GM23338 (cell line): ENCODE measurements at regions not wholly inside any gene's neighbourhood (a gene's known extent, or its start where the extent isn't known, plus 50 kb on each side); places are given as distances from the start of the nearest gene placed in this dataset.

Experiments
- ATAC-seq: fragments of 200-7000 bp; cut with Tn5 transposase; 3 replicates; pipeline ENCODE4 v1.9.1; 2020
- DNase-seq: peaks from one replicate; pipeline ENCODE4 v3.0.0-alpha.2; 2015; ENCODE audit warnings: low spot score
- H2AFZ ChIP-seq: fragments of 200-600 bp; sonication (generic); 2 replicates; pipeline ENCODE4 v1.8.0; 2016; ENCODE audit warnings: antibody characterized with exemption, mild to moderate bottlenecking, moderate library complexity
- H3F3A ChIP-seq: fragments of 200-600 bp; sonication (generic); replicated peaks from 2 replicates; pipeline ENCODE4 v1.8.0; 2017; ENCODE audit warnings: antibody characterized with exemption, mixed run types, low read depth
- H3K27ac ChIP-seq: fragments of 200-600 bp; sonication (generic); 2 replicates; pipeline ENCODE4 v1.6.1; 2016; ENCODE audit warnings: low read depth
- H3K27me3 ChIP-seq: fragments of 200-600 bp; sonication (generic); 2 replicates; pipeline ENCODE4 v1.8.0; 2016; ENCODE audit warnings: mild to moderate bottlenecking, mixed run types, moderate library complexity; ENCODE audit not compliant: insufficient read depth
- H3K36me3 ChIP-seq: fragments of 200-600 bp; sonication (generic); 2 replicates; pipeline ENCODE4 v1.8.0; 2016; ENCODE audit warnings: mild to moderate bottlenecking; ENCODE audit not compliant: insufficient read depth
- H3K4me1 ChIP-seq: fragments of 200-600 bp; sonication (generic); 2 replicates; pipeline ENCODE4 v1.8.0; 2016; ENCODE audit warnings: mild to moderate bottlenecking, moderate library complexity; ENCODE audit not compliant: insufficient read depth
- H3K4me2 ChIP-seq: fragments of 200-600 bp; sonication (generic); 2 replicates; pipeline ENCODE4 v1.7.1; 2017; ENCODE audit warnings: mixed run types
- H3K4me3 ChIP-seq: fragments of 200-600 bp; sonication (generic); 2 replicates; pipeline ENCODE4 v1.6.1; 2016; ENCODE audit warnings: mixed run types
- H3K79me2 ChIP-seq: fragments of 200-600 bp; sonication (generic); replicated peaks from 2 replicates; pipeline ENCODE4 v1.8.0; 2017; ENCODE audit warnings: mild to moderate bottlenecking; ENCODE audit not compliant: insufficient read depth
- H3K9me2 ChIP-seq: fragments of 200-600 bp; sonication (generic); 2 replicates; pipeline ENCODE4 v1.8.0; 2017; ENCODE audit not compliant: insufficient read depth
- H4K20me1 ChIP-seq: fragments of 200-600 bp; sonication (generic); replicated peaks from 2 replicates; pipeline ENCODE4 v1.8.0; 2017; ENCODE audit warnings: mild to moderate bottlenecking; ENCODE audit not compliant: insufficient read depth
- H3K27ac Mint-ChIP-seq: 2 replicates; pipeline ENCODE4 v1.8.0; 2020; ENCODE audit warnings: inconsistent platforms, mild to moderate bottlenecking, moderate library complexity, mixed read lengths
- H3K27me3 Mint-ChIP-seq: 3 replicates; pipeline ENCODE4 v1.8.0; 2022; ENCODE audit warnings: low read depth, mild to moderate bottlenecking, moderate library complexity, mixed read lengths, inconsistent platforms; ENCODE audit not compliant: insufficient read depth, poor library complexity
- H3K36me3 Mint-ChIP-seq: 3 replicates; pipeline ENCODE4 v1.8.0; 2021; ENCODE audit warnings: low read depth, mild to moderate bottlenecking, inconsistent platforms, moderate library complexity, mixed read lengths
- H3K4me1 Mint-ChIP-seq: 3 replicates; pipeline ENCODE4 v1.8.0; 2020; ENCODE audit warnings: mild to moderate bottlenecking, inconsistent platforms, mixed read lengths
- H3K4me3 Mint-ChIP-seq: 3 replicates; pipeline ENCODE4 v1.8.0; 2021; ENCODE audit warnings: moderate library complexity, mild to moderate bottlenecking, inconsistent platforms, mixed read lengths
- H3K9me3 Mint-ChIP-seq: 3 replicates; pipeline ENCODE4 v1.8.0; 2020; ENCODE audit warnings: moderate library complexity, mild to moderate bottlenecking, inconsistent platforms, mixed read lengths
- CREB1 ChIP-seq: fragments of 250-450 bp; sonication (Bioruptor Pico); IDR thresholded peaks from 2 replicates; pipeline ENCODE4 v1.5.0; 2020; ENCODE audit warnings: low read depth, mild to moderate bottlenecking, moderate library complexity
- CTCF ChIP-seq, 2 experiments: fragments of 200-600 bp in 1 of 2; sonication (generic) in 1 of 2; conservative IDR thresholded peaks; 2 replicates each; pipeline versions ENCODE4 v1.5.1 to v1.6.1; 2016 to 2017; ENCODE audit warnings: antibody characterized with exemption in 2 of 2, low read depth in 2 of 2, mild to moderate bottlenecking in 2 of 2, moderate library complexity in 1 of 2
- ETS1 ChIP-seq: IDR thresholded peaks from 2 replicates; pipeline ENCODE4 v1.6.1; 2016; ENCODE audit warnings: antibody characterized with exemption
- EZH2phosphoT487 ChIP-seq: fragments of 200-600 bp; sonication (generic); IDR thresholded peaks from one replicate; pipeline ENCODE4 v1.8.1; 2018; ENCODE audit warnings: antibody characterized with exemption; ENCODE audit not compliant: unreplicated experiment
- JUNB ChIP-seq: IDR thresholded peaks from one replicate; pipeline ENCODE4 v1.6.1; 2016; ENCODE audit warnings: antibody characterized with exemption; ENCODE audit not compliant: unreplicated experiment
- NANOG ChIP-seq: IDR thresholded peaks from 2 replicates; pipeline ENCODE4 v1.6.1; 2016; ENCODE audit warnings: antibody characterized with exemption, borderline replicate concordance
- POLR2AphosphoS5 ChIP-seq: IDR thresholded peaks from 2 replicates; pipeline ENCODE4 v1.6.1; 2016; ENCODE audit warnings: antibody characterized with exemption, low read depth
- REST ChIP-seq: IDR thresholded peaks from one replicate; pipeline ENCODE4 v1.6.1; 2018; ENCODE audit warnings: antibody characterized with exemption; ENCODE audit not compliant: unreplicated experiment
- ZNF114 ChIP-seq: fragments of 250-450 bp; sonication (Bioruptor Pico); IDR thresholded peaks from 2 replicates; pipeline ENCODE4 v1.5.0; 2020; ENCODE audit warnings: mild to moderate bottlenecking, moderate library complexity
- ZNF331 ChIP-seq: fragments of 250-450 bp; sonication (Bioruptor Pico); IDR thresholded peaks from 2 replicates; pipeline ENCODE4 v1.5.0; 2020; ENCODE audit warnings: low read depth, mild to moderate bottlenecking, moderate library complexity
- ZNF462 ChIP-seq: fragments of 250-450 bp; sonication (Bioruptor Pico); IDR thresholded peaks from 2 replicates; pipeline ENCODE4 v1.5.0; 2020; ENCODE audit warnings: mild to moderate bottlenecking, moderate library complexity

GRCh38 chrX:25941559-25942250 is 196.4 kb upstream of the MAGEB18 start (continued):
- TF ChIP-seq JUNB: no peak

- no peaks in the 10 kb centered on the region for H3K4me1 ChIP-seq
- no peak overlapping the region for H3K4me3 Mint-ChIP-seq
- DNase-seq (peak; percentile 76), ATAC-seq (peak; percentile 66)
- H3K27me3 Mint-ChIP-seq: no peaks in the 10 kb centered on the region
- H3K36me3 ChIP-seq: no peaks in the 10 kb centered on the region
- no peak overlapping the region for H3K27ac ChIP-seq
- H3K9me3 Mint-ChIP-seq: peaks cover 3% of the 10 kb centered on the region; the same call in 2 of the 3 replicates
- no peaks in the 10 kb centered on the region for H3F3A ChIP-seq
- H2AFZ ChIP-seq: peak overlapping the region; percentile 90
- no peaks in the 10 kb centered on the region for H3K79me2 ChIP-seq
- H3K27ac Mint-ChIP-seq: no peak overlapping the region; the same call in 1 of the 2 replicates
- H3K4me2 ChIP-seq: no peak overlapping the region
- H4K20me1 ChIP-seq: no peaks in the 10 kb centered on the region
- no peaks in the 10 kb centered on the region for H3K36me3 Mint-ChIP-seq
- H3K4me3 ChIP-seq: no peak overlapping the region
- TF ChIP-seq POLR2AphosphoS5 (no peak), CREB1 (CRISPR knock-in tag) (no peak), ZNF331 (CRISPR knock-in tag) (no peak), JUNB (no peak), ETS1 (no peak), ZNF462 (CRISPR knock-in tag) (0 out of 2 replicates have a peak, but pooled peaks have one; percentile 3), ZNF114 (CRISPR knock-in tag) (no peak), REST (no peak), NANOG (no peak), CTCF (conservative IDR thresholded peaks at IDR 0.05; ENCODE audit: low read depth in 2 of 2) (peak; percentile 61 to 85), EZH2phosphoT487 (no peak)
- no peaks in the 10 kb centered on the region for H3K9me2 ChIP-seq
- no peaks in the 10 kb centered on the region for H3K27me3 ChIP-seq
- no peaks in the 10 kb centered on the region for H3K4me1 Mint-ChIP-seq
Observed at GRCh38 chrX:25968920-25969319, 169.2 kb upstream of the MAGEB18 start.
